Stomach (tissue), 8 donors: ENCODE measurements at regions not wholly inside any gene's neighbourhood (a gene's known extent, or its start where the extent isn't known, plus 50 kb on each side); places are given as distances from the start of the nearest gene placed in this dataset.

Source experiments
- DNase-seq, 2 donors: peaks; one replicate each; pipeline versions ENCODE4 v3.0.0 to v3.0.0-alpha.2; 2013 to 2019
- H3K27ac ChIP-seq, 5 donors: fragments of 200-600 bp in 4 of 5; sonication (generic) in 4 of 5; one replicate each; pipeline ENCODE4 v1.5.1; 2013 to 2019; ENCODE audit warnings: mild to moderate bottlenecking in 1 of 5, moderate library complexity in 1 of 5
- H3K27me3 ChIP-seq, 3 donors: fragments of 200-600 bp; sonication (generic); one replicate each; pipeline ENCODE4 v1.5.1; 2017 to 2019; ENCODE audit warnings: mixed run types in 1 of 3
- H3K36me3 ChIP-seq, 4 donors: fragments of 200-600 bp; sonication (generic); 1 replicate in 3 of 4; 2 replicates in 1 of 4; pipeline ENCODE4 v1.5.1; 2016 to 2019
- H3K4me1 ChIP-seq, 4 donors: fragments of 200-600 bp; sonication (generic); one replicate each; pipeline ENCODE4 v1.5.1; 2016 to 2019
- H3K4me3 ChIP-seq, 4 donors: fragments of 200-600 bp; sonication (generic) in 3 of 4; one replicate each; pipeline ENCODE4 v1.5.1; 2016 to 2019; ENCODE audit warnings: mild to moderate bottlenecking in 1 of 4
- H3K9me3 ChIP-seq, 4 donors: fragments of 200-600 bp; sonication (generic); one replicate each; pipeline ENCODE4 v1.5.1; 2016 to 2019
- EP300 ChIP-seq: sonication (generic); formaldehyde crosslinking; IDR thresholded peaks from one replicate; pipeline ENCODE4 v1.6.1; 2017; ENCODE audit warnings: antibody characterized with exemption
- POLR2A ChIP-seq, 4 donors: fragments of 450-650 bp; IDR thresholded peaks; one replicate each; pipeline ENCODE4 v1.6.1; 2016; ENCODE audit warnings: antibody characterized with exemption in 4 of 4, control low read depth in 2 of 4, mild to moderate bottlenecking in 1 of 4, moderate library complexity in 1 of 4
- POLR2AphosphoS5 ChIP-seq, 3 donors: sonication (generic); formaldehyde crosslinking; IDR thresholded peaks; one replicate each; pipeline ENCODE4 v1.6.1; 2016; ENCODE audit warnings: antibody characterized with exemption in 3 of 3
- WGBS, 5 donors: extraction: QIAGEN DNeasy Blood & Tissue Kit in 3 of 5; methylation state at CpG; one replicate each; pipeline versions ENCODE4 v1.1.5 to v1.1.7; 2013 to 2018; 5-methylcytosine and 5-hydroxymethylcytosine counted together
- intact Hi-C: fragments of 100-400 bp; cut with DNase I; formaldehyde crosslinking; loops from one replicate; pipeline ENCODE4 v1.15.1; 2023; ENCODE audit warnings: low total_unique reads
- TF ChIP-seq, protein P1 (sequence below), 7 experiments: fragments of 450-650 bp in 4 of 7; fragments of 200-600 bp in 3 of 7; sonication (generic) in 3 of 7; IDR thresholded peaks; one replicate each; pipeline ENCODE4 v1.5.1; 2016 to 2019; ENCODE audit warnings: antibody characterized with exemption in 7 of 7, control low read depth in 2 of 7, mild to moderate bottlenecking in 1 of 7
- donor health status: healthy with polysubstance abuse.
- donor health status: Bipolar disorder and iron deficiency.
- donor health status: healthy.

GRCh38 chr4:108333353-108333942, 164.7 kb upstream of the LEF1 start:
- no peaks in the 10 kb centered on the region for H3K36me3 ChIP-seq
- WGBS, 5 donors: 63 to 74% (median 68%) methylated on average over 7 of the region's 7 CpGs
- H3K9me3 ChIP-seq: no peaks in the 10 kb centered on the region
- no peak for TF ChIP-seq POLR2A (IDR thresholded peaks at IDR 0.05)
- TF ChIP-seq, protein P1, sequence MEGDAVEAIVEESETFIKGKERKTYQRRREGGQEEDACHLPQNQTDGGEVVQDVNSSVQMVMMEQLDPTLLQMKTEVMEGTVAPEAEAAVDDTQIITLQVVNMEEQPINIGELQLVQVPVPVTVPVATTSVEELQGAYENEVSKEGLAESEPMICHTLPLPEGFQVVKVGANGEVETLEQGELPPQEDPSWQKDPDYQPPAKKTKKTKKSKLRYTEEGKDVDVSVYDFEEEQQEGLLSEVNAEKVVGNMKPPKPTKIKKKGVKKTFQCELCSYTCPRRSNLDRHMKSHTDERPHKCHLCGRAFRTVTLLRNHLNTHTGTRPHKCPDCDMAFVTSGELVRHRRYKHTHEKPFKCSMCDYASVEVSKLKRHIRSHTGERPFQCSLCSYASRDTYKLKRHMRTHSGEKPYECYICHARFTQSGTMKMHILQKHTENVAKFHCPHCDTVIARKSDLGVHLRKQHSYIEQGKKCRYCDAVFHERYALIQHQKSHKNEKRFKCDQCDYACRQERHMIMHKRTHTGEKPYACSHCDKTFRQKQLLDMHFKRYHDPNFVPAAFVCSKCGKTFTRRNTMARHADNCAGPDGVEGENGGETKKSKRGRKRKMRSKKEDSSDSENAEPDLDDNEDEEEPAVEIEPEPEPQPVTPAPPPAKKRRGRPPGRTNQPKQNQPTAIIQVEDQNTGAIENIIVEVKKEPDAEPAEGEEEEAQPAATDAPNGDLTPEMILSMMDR (IDR thresholded peaks at IDR 0.05): no peak
- no peak for TF ChIP-seq EP300
- no peak for TF ChIP-seq POLR2AphosphoS5 (IDR thresholded peaks at IDR 0.05)
- no peaks in the 10 kb centered on the region for H3K4me1 ChIP-seq
- H3K27ac ChIP-seq: no peak overlapping the region
- no peak for DNase-seq
- peaks cover 0 to 4% (median 0%) of the 10 kb centered on the region in 3 donors for H3K27me3 ChIP-seq
- no peak overlapping the region for H3K4me3 ChIP-seq
- intact Hi-C loops: no loop called here

DNA sequence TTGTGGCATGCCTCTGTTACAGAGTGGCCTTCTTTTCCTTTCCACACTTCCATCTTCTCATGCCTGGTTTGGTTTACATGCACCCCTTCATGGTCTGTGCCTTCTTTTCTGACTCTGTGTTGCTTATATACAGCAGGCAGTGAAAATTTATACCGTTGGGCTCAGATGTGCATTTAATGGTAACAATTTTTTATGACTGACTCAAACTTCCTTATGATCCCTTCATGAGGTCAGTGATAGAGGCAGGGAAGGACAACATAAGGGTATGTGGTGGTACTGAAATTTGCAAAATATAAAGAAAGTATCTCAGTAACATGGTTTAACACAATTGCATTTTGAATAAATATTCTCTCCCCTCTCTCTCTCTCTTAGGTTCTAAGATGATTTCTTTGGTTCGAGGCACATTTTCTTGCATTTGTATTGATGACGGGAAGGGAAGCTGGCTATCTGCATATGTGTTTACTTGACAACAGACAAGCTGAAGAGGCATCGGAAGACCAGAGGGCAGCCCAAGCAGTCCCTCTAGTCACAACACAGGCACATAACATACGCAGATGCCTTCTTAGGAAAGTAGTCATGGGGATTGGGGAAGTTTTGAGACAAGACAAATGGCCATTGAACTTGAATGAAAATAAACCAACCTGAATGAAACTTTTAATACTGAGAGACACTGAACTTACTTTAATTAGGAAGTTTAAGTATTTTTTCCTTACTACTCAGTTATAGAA, 163.3 kb upstream of the LEF1 start:
- Histone ChIP-seq H3K27me3 (peaks cover 0 to 4% (median 0%) of the 10 kb centered on the region in 3 donors), H3K36me3 (no peaks in the 10 kb centered on the region), H3K4me1 (no peaks in the 10 kb centered on the region), H3K27ac (no peak overlapping the region), H3K9me3 (no peaks in the 10 kb centered on the region), H3K4me3 (no peak overlapping the region)
- TF ChIP-seq, protein P1 (IDR thresholded peaks at IDR 0.05): no peak
- TF ChIP-seq EP300: no peak
- TF ChIP-seq POLR2A (IDR thresholded peaks at IDR 0.05): no peak
- TF ChIP-seq POLR2AphosphoS5 (IDR thresholded peaks at IDR 0.05): no peak
- WGBS, 5 donors: 53 to 66% (median 64%) methylated on average over 5 of the region's 5 CpGs
- DNase-seq: no peak
- intact Hi-C loops: no loop called here

DNA sequence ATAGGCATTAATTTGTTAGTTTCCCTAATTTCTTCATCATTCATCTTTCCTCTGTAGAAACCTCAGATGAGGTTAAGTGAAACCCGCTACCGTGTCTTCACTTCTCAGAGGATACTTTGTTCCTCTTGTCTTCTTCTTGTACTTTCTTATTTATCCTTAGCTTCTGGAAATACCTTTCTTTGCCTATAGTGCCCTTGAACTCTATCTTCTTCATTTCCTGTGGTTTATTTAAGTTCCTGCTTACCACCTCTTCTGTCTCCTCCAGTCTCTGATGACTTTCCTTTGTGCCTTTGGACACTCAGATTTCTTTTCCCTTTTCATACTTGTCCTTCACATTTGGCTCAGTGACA, 159.6 kb upstream of the LEF1 start:
- Histone ChIP-seq H3K9me3 (no peaks in the 10 kb centered on the region), H3K36me3 (no peaks in the 10 kb centered on the region), H3K4me1 (no peaks in the 10 kb centered on the region), H3K27ac (no peak overlapping the region), H3K27me3 (no peaks in the 10 kb centered on the region), H3K4me3 (no peak overlapping the region)
- intact Hi-C loops: no loop called here
- WGBS, 5 donors: 89 to 94% (median 90%) methylated on average over 2 of the region's 2 CpGs
- no peak for DNase-seq
- TF ChIP-seq POLR2A (IDR thresholded peaks at IDR 0.05): no peak
- TF ChIP-seq, protein P1 (IDR thresholded peaks at IDR 0.05): no peak
- no peak for TF ChIP-seq EP300
- TF ChIP-seq POLR2AphosphoS5 (IDR thresholded peaks at IDR 0.05): no peak

GRCh38 chr4:108327642-108328382, 159.1 kb upstream of the LEF1 start:
- Histone ChIP-seq H3K4me1 (no peaks in the 10 kb centered on the region), H3K36me3 (no peaks in the 10 kb centered on the region), H3K9me3 (no peaks in the 10 kb centered on the region), H3K27ac (no peak overlapping the region), H3K27me3 (no peaks in the 10 kb centered on the region), H3K4me3 (no peak overlapping the region)
- DNase-seq: no peak
- intact Hi-C loops: no loop called here
- TF ChIP-seq POLR2AphosphoS5 (IDR thresholded peaks at IDR 0.05) (no peak), EP300 (no peak), POLR2A (IDR thresholded peaks at IDR 0.05) (no peak)
- WGBS, 5 donors: 77 to 87% (median 83%) methylated on average over 7 of the region's 7 CpGs
